ENCODE measurements at regions not wholly inside any gene's neighbourhood (a gene's known extent, or its start where the extent isn't known, plus 50 kb on each side); places are given as distances from the start of the nearest gene placed in this dataset.

- TF ChIP-seq, protein P1, sequence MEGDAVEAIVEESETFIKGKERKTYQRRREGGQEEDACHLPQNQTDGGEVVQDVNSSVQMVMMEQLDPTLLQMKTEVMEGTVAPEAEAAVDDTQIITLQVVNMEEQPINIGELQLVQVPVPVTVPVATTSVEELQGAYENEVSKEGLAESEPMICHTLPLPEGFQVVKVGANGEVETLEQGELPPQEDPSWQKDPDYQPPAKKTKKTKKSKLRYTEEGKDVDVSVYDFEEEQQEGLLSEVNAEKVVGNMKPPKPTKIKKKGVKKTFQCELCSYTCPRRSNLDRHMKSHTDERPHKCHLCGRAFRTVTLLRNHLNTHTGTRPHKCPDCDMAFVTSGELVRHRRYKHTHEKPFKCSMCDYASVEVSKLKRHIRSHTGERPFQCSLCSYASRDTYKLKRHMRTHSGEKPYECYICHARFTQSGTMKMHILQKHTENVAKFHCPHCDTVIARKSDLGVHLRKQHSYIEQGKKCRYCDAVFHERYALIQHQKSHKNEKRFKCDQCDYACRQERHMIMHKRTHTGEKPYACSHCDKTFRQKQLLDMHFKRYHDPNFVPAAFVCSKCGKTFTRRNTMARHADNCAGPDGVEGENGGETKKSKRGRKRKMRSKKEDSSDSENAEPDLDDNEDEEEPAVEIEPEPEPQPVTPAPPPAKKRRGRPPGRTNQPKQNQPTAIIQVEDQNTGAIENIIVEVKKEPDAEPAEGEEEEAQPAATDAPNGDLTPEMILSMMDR (IDR thresholded peaks at IDR 0.05) = no peak
- no peak for TF ChIP-seq ZFX (IDR thresholded peaks at IDR 0.05; ENCODE audit: borderline replicate concordance)
Observed at GRCh38 chr6:66865771-66866170, 1158.7 kb upstream of the EYS start.
